DMS153 (cell line): ENCODE measurements at regions not wholly inside any gene's neighbourhood (a gene's known extent, or its start where the extent isn't known, plus 50 kb on each side); places are given as distances from the start of the nearest gene placed in this dataset.
"Not testable (repeated sequence)": the region's sequence is repeated elsewhere in the genome, so short reads cannot be mapped to it uniquely, and the experiment has no call there.

Experiments used
- DNase-seq: peaks from one replicate; lab custom pipeline; 2025; lab: John Stamatoyannopoulos, UW

GRCh38 chr16:88266935-88267551 is 115.7 kb upstream of the ZNF469 start:
- not testable (repeated sequence) for DNase-seq

- not testable (repeated sequence) for DNase-seq
Observed at GRCh38 chr16:88268186-88268970, 114.4 kb upstream of the ZNF469 start.

GRCh38 chr16:88270171-88270790 is 112.5 kb upstream of the ZNF469 start:
- not testable (repeated sequence) for DNase-seq

- DNase-seq, result not testable (repeated sequence)
Observed at GRCh38 chr16:88271296-88271695, 111.5 kb upstream of the ZNF469 start.

- DNase-seq, result not testable (repeated sequence)
Observed at GRCh38 chr16:88271776-88272175, 111.0 kb upstream of the ZNF469 start.

GRCh38 chr16:88272437-88272836 is 110.3 kb upstream of the ZNF469 start:
- not testable (repeated sequence) for DNase-seq

- not testable (repeated sequence) for DNase-seq
Observed at GRCh38 chr16:88274126-88274750, 108.5 kb upstream of the ZNF469 start.

- no peak for DNase-seq
Observed at GRCh38 chr16:88274847-88275246, 107.9 kb upstream of the ZNF469 start.

GRCh38 chr16:88275336-88276122 is 107.2 kb upstream of the ZNF469 start:
- DNase-seq, result not testable (repeated sequence)

GRCh38 chr16:88276123-88276588 is 106.6 kb upstream of the ZNF469 start:
- not testable (repeated sequence) for DNase-seq

GRCh38 chr16:88276591-88276990 is 106.2 kb upstream of the ZNF469 start:
- DNase-seq, result no peak

GRCh38 chr16:88279998-88280397 is 102.8 kb upstream of the ZNF469 start:
- DNase-seq, result no peak

GRCh38 chr16:88281858-88282563 is 100.7 kb upstream of the ZNF469 start:
- DNase-seq, result no peak

- no peak for DNase-seq
Observed at GRCh38 chr16:88282564-88283395, 100.0 kb upstream of the ZNF469 start.

GRCh38 chr16:88283596-88283995 is 99.2 kb upstream of the ZNF469 start:
- DNase-seq, result no peak

GRCh38 chr16:88284101-88284500 is 98.7 kb upstream of the ZNF469 start:
- DNase-seq, result no peak

- DNase-seq, result no peak
Observed at GRCh38 chr16:88284626-88285513, 97.9 kb upstream of the ZNF469 start.

- DNase-seq, result no peak
Observed at GRCh38 chr16:88285514-88285822, 97.3 kb upstream of the ZNF469 start.

GRCh38 chr16:88286301-88286923 is 96.3 kb upstream of the ZNF469 start:
- DNase-seq, result no peak
